H1 (cell line): ENCODE measurements at regions not wholly inside any gene's neighbourhood (a gene's known extent, or its start where the extent isn't known, plus 50 kb on each side); places are given as distances from the start of the nearest gene placed in this dataset.

Source experiments
- CTCF ChIA-PET: fragments of 300-600 bp; sonication (Branson Sonifier 250); formaldehyde crosslinking; loops from one replicate; lab custom pipeline; 2021; ENCODE audit not compliant: partially characterized antibody; lab: Charles Lee
- POLR2A ChIA-PET: fragments of 300-600 bp; sonication (Branson Sonifier 250); formaldehyde crosslinking; loops from one replicate; lab custom pipeline; 2021; ENCODE audit warnings: inconsistent platforms; ENCODE audit not compliant: partially characterized antibody; lab: Charles Lee
- DNase-seq, 2 experiments: peaks; one replicate each; pipeline versions ENCODE4 v3.0.0 to v3.0.0-alpha.2; 2010 to 2022; ENCODE audit warnings: low spot score in 2 of 2, low read depth in 1 of 2, mixed read lengths in 1 of 2
- FAIRE-seq: peaks from 2 replicates; lab custom pipeline; 2011; peaks lifted over from hg19 to GRCh38; lab: Jason Lieb, UNC
- H2AFZ ChIP-seq: 2 replicates; pipeline ENCODE4 v1.8.1; 2012; ENCODE audit warnings: low read length, inconsistent platforms
- H2AK5ac ChIP-seq: 2 replicates; pipeline ENCODE4 v1.6.1; 2013; ENCODE audit warnings: low read depth, low read length
- H2BK120ac ChIP-seq: replicated peaks from 2 replicates; pipeline ENCODE3; 2013; ENCODE audit warnings: low read depth, low read length, inconsistent platforms
- H2BK12ac ChIP-seq: 2 replicates; pipeline ENCODE4 v1.6.1; 2013; ENCODE audit warnings: low read depth, low read length
- H2BK15ac ChIP-seq: 2 replicates; pipeline ENCODE4 v1.6.1; 2013; ENCODE audit warnings: low read length
- H2BK20ac ChIP-seq: 2 replicates; pipeline ENCODE4 v1.6.1; 2013; ENCODE audit warnings: low read length
- H2BK5ac ChIP-seq: 2 replicates; pipeline ENCODE4 v1.6.1; 2013; ENCODE audit warnings: low read depth, low read length
- H3K14ac ChIP-seq: 2 replicates; pipeline ENCODE4 v1.6.1; 2013; ENCODE audit warnings: inconsistent platforms; ENCODE audit not compliant: insufficient read length
- H3K18ac ChIP-seq: 2 replicates; pipeline ENCODE4 v1.6.1; 2013; ENCODE audit warnings: low read length; ENCODE audit errors: extremely low read depth
- H3K23ac ChIP-seq: 2 replicates; pipeline ENCODE4 v1.6.1; 2013; ENCODE audit warnings: inconsistent platforms; ENCODE audit not compliant: insufficient read length
- H3K23me2 ChIP-seq: 2 replicates; pipeline ENCODE4 v1.6.1; 2013; ENCODE audit warnings: low read depth, low read length
- H3K27ac ChIP-seq: 2 replicates; pipeline ENCODE4 v1.6.1; 2011; ENCODE audit warnings: low read depth, low read length, inconsistent platforms
- H3K27me3 ChIP-seq, 4 experiments: replicated peaks in 1 of 4; 1 replicate in 1 of 4; 2 replicates in 3 of 4; pipeline versions ENCODE4 v1.6.1 to v1.8.1; 2011 to 2013; ENCODE audit warnings: low read length in 3 of 4, mild to moderate bottlenecking in 3 of 4, inconsistent platforms in 2 of 4, mixed read lengths in 2 of 4, moderate library complexity in 1 of 4; ENCODE audit not compliant: control insufficient read depth in 3 of 4, insufficient read depth in 3 of 4; ENCODE audit errors: extremely low read depth in 1 of 4
- H3K36me3 ChIP-seq, 4 experiments: 2 replicates each; pipeline versions ENCODE4 v1.6.1 to v1.8.1; 2011 to 2013; ENCODE audit warnings: mild to moderate bottlenecking in 4 of 4, low read length in 3 of 4, moderate library complexity in 2 of 4, control low read depth in 1 of 4, inconsistent platforms in 1 of 4; ENCODE audit not compliant: insufficient read depth in 4 of 4, control insufficient read depth in 2 of 4
- H3K4ac ChIP-seq: replicated peaks from 2 replicates; pipeline ENCODE3; 2013; ENCODE audit warnings: low read length, low read depth, mixed read lengths, inconsistent platforms; ENCODE audit not compliant: insufficient read length
- H3K4me1 ChIP-seq, 4 experiments: replicated peaks in 1 of 4; 1 replicate in 1 of 4; 2 replicates in 3 of 4; pipeline versions ENCODE4 v1.6.1 to v1.8.1; 2011 to 2013; ENCODE audit warnings: low read length in 3 of 4, inconsistent platforms in 2 of 4, mixed read lengths in 1 of 4; ENCODE audit not compliant: insufficient read depth in 4 of 4, control insufficient read depth in 3 of 4
- H3K4me2 ChIP-seq, 2 experiments: 2 replicates each; pipeline versions ENCODE4 v1.6.1 to v1.8.1; 2011 to 2013; ENCODE audit warnings: low read depth in 2 of 2, low read length in 2 of 2, control low read depth in 1 of 2, inconsistent platforms in 1 of 2, mild to moderate bottlenecking in 1 of 2; ENCODE audit not compliant: insufficient read depth in 1 of 2
- H3K4me3 ChIP-seq, 4 experiments: fragments of 200-600, 300-600 bp in 1 of 4; sonication (generic), shearing (Covaris generic), sonication (Bioruptor Twin) in 1 of 4; 2 replicates each; pipeline versions ENCODE4 v1.5.1 to v1.8.1; 2011 to 2016; ENCODE audit warnings: low read length in 4 of 4, low read depth in 3 of 4, control low read depth in 2 of 4, inconsistent platforms in 2 of 4, mild to moderate bottlenecking in 2 of 4, mixed read lengths in 1 of 4, moderate library complexity in 1 of 4; ENCODE audit not compliant: insufficient read depth in 2 of 4; ENCODE audit errors: extremely low read depth in 1 of 4
- H3K56ac ChIP-seq: replicated peaks from 2 replicates; pipeline ENCODE3; 2013; ENCODE audit warnings: low read depth, mild to moderate bottlenecking, mixed read lengths, low read length, inconsistent platforms; ENCODE audit not compliant: insufficient read length
- H3K79me1 ChIP-seq: 2 replicates; pipeline ENCODE4 v1.6.1; 2013; ENCODE audit warnings: low read depth, low read length, control low read depth
- H3K79me2 ChIP-seq, 2 experiments: 2 replicates each; pipeline versions ENCODE4 v1.6.1 to v1.8.1; 2012 to 2013; ENCODE audit warnings: low read length in 2 of 2, mild to moderate bottlenecking in 2 of 2, inconsistent platforms in 1 of 2; ENCODE audit not compliant: insufficient read depth in 2 of 2, control insufficient read depth in 1 of 2
- H3K9ac ChIP-seq, 4 experiments: replicated peaks in 1 of 4; 1 replicate in 1 of 4; 2 replicates in 3 of 4; pipeline versions ENCODE4 v1.6.1 to v1.8.1; 2011 to 2013; ENCODE audit warnings: low read depth in 3 of 4, low read length in 3 of 4, control low read depth in 2 of 4, mild to moderate bottlenecking in 2 of 4, moderate library complexity in 2 of 4, inconsistent platforms in 1 of 4; ENCODE audit errors: extremely low read depth in 1 of 4
- H3K9me3 ChIP-seq, 2 experiments: 2 replicates each; pipeline versions ENCODE4 v1.6.1 to v1.8.1; 2012 to 2013; ENCODE audit warnings: mild to moderate bottlenecking in 2 of 2, moderate library complexity in 2 of 2, control low read depth in 1 of 2, inconsistent platforms in 1 of 2, low read depth in 1 of 2, low read length in 1 of 2, mixed read lengths in 1 of 2; ENCODE audit not compliant: insufficient read depth in 2 of 2
- H4K20me1 ChIP-seq, 2 experiments: replicated peaks in 1 of 2; 2 replicates each; pipeline versions ENCODE3 to v1.8.1; 2011 to 2013; ENCODE audit warnings: inconsistent platforms in 2 of 2, low read length in 2 of 2, mild to moderate bottlenecking in 1 of 2; ENCODE audit not compliant: insufficient read depth in 2 of 2, control insufficient read depth in 1 of 2
- H4K5ac ChIP-seq: 2 replicates; pipeline ENCODE4 v1.6.1; 2013; ENCODE audit warnings: low read length, low read depth, mixed read lengths, inconsistent platforms; ENCODE audit not compliant: insufficient read length
- H4K8ac ChIP-seq: 2 replicates; pipeline ENCODE4 v1.8.0; 2013; ENCODE audit warnings: mild to moderate bottlenecking, moderate library complexity, low read length, inconsistent platforms; ENCODE audit not compliant: insufficient read depth; ENCODE audit errors: extremely low read depth
- H4K91ac ChIP-seq: replicated peaks from 2 replicates; pipeline ENCODE3; 2013; ENCODE audit warnings: low read length, mixed read lengths, inconsistent platforms; ENCODE audit not compliant: insufficient read length
- BCL11A ChIP-seq, 2 experiments: IDR thresholded peaks; one replicate each; pipeline ENCODE4 v1.6.1; 2011; ENCODE audit warnings: low read depth in 2 of 2, low read length in 2 of 2, mild to moderate bottlenecking in 2 of 2
- BRCA1 ChIP-seq: IDR thresholded peaks from 2 replicates; pipeline ENCODE4 v1.6.1; 2012; ENCODE audit warnings: low read depth, low read length, improper control_type of control experiment
- WGBS, 2 experiments: shearing (Covaris generic) in 1 of 2; methylation state at CpG; one replicate each; pipeline versions ENCODE4 v1.1.6 to v1.1.7; 2013 to 2015; ENCODE audit warnings: low lambda C conversion rate in 2 of 2, mixed read lengths in 2 of 2, inconsistent platforms in 1 of 2, low coverage in 1 of 2, missing lambda C conversion rate in 1 of 2; ENCODE audit not compliant: insufficient replicate concordance in 2 of 2, insufficient coverage in 1 of 2, insufficient read length in 1 of 2; ENCODE audit errors: extremely low coverage in 1 of 2, missing lambda C conversion rate in 1 of 2; 5-methylcytosine and 5-hydroxymethylcytosine counted together

DNA sequence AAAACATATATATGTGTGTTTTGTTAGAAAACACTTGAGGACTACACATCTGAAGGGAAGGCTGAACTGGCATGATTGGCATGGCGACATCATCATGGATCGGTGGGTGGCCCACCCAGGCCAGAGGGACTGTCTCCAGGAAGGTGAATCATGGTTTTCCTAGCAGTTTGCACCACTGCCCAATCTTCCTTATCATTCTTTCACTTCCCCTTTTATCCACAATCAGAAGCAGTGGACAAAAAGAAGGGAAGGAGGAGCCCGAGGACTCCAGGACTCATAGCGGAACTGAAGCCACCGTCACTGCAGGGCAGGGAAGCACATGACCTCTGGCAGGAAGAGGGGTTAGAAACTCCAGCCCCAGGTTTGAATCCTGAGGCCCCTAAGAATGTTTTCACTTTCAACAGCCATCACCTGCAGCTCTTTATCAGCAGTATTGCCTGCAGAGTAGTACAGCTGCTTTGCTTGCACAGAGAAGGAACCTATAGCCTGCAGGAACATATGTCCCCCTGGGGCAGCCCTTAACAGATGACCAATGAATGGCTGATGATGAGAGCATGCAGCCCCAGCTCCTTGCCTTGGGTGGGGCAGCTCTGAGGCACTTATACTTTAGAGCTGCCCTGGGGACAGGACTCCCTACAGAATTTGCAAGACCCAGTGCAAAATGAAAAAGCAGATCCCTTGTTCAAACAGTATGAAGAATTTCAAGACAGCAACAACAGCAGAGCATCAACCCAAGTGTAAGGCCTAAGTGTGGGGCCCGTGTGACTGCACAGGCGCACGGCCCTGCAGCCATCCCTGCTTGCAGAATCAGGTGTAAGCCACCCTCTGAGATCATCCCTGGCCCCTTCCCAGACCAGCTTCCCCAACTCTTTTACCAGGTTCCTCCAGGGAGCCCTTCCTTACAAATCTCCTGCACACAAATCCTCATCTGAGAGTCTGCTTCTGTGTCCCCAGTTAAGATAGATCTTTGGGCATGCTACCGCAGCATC is 241.8 kb upstream of the IRF2BP2 start:
- no peak overlapping the region for H3K18ac ChIP-seq
- peak overlapping the region; percentile 55; the same call in 1 of the 2 replicates for H2BK5ac ChIP-seq
- WGBS, 2 experiments, result 90% methylated on average over 9 of the region's 9 CpGs; no CpG with 5 or more reads in 1 of the 2 experiments
- no peak overlapping the region for H2BK12ac ChIP-seq
- no peaks in the 10 kb centered on the region for H3K79me2 ChIP-seq
- H3K9ac ChIP-seq, result no peak overlapping the region
- H2AFZ ChIP-seq, result 0 out of 2 replicates have a peak overlapping the region, but pooled peaks have one; percentile 24
- no peaks in the 10 kb centered on the region for H3K9me3 ChIP-seq
- no peaks in the 10 kb centered on the region for H4K20me1 ChIP-seq
- FAIRE-seq (no peak), DNase-seq (no peak)
- ChIA-PET POLR2A (no interaction called here), CTCF (interaction anchor here (1.3 to 2.5 kb wide), 2 partner anchors 9 to 232 kb away, joined by 3 to 6 read pairs; no protein-coding TSS in a partner anchor)
- H3K56ac ChIP-seq, result no peak overlapping the region
- no peak overlapping the region for H3K4me3 ChIP-seq
- H4K91ac ChIP-seq, result no peak overlapping the region
- H3K27ac ChIP-seq, result no peak overlapping the region
- H3K27me3 ChIP-seq, result no peaks in the 10 kb centered on the region
- H2BK120ac ChIP-seq, result no peak overlapping the region
- H3K23me2 ChIP-seq, result no peaks in the 10 kb centered on the region
- no peak for TF ChIP-seq BCL11A (IDR thresholded peaks at IDR 0.05; ENCODE audit: low read depth in 2 of 2, low read length in 2 of 2)
- TF ChIP-seq BRCA1, result no peak
- no peak overlapping the region for H4K8ac ChIP-seq
- H3K4me2 ChIP-seq, result no peak overlapping the region
- no peak overlapping the region for H4K5ac ChIP-seq
- no peak overlapping the region for H3K4ac ChIP-seq
- H3K14ac ChIP-seq, result no peak overlapping the region
- no peak overlapping the region for H2AK5ac ChIP-seq
- no peak overlapping the region for H2BK15ac ChIP-seq
- H3K79me1 ChIP-seq, result no peaks in the 10 kb centered on the region
- H3K23ac ChIP-seq, result no peak overlapping the region
- H3K4me1 ChIP-seq, result peaks cover 0 to 7% (median 2%) of the 10 kb centered on the region in 4 experiments; a peak in 3 of 7 replicates
- H2BK20ac ChIP-seq, result peak overlapping the region; percentile 36
- H3K36me3 ChIP-seq, result no peaks in the 10 kb centered on the region
